Lower leg skin (tissue), 4 donors: ENCODE measurements at regions not wholly inside any gene's neighbourhood (a gene's known extent, or its start where the extent isn't known, plus 50 kb on each side); places are given as distances from the start of the nearest gene placed in this dataset.
A peak's percentile ranks its signal among the peaks of the same experiment; 100 is the strongest.

ENCODE experiments used
- DNase-seq, 2 donors: peaks; one replicate each; pipeline ENCODE4 v3.0.0-alpha.2; 2019; ENCODE audit warnings: low spot score in 2 of 2
- H3K4me3 ChIP-seq: fragments of 200-600 bp; sonication (generic); 2 replicates; pipeline ENCODE4 v1.5.1; 2017; ENCODE audit warnings: mild to moderate bottlenecking, low read depth; ENCODE audit not compliant: poor library complexity, severe bottlenecking
- POLR2A ChIP-seq, 2 donors: fragments of 450-650 bp; IDR thresholded peaks; one replicate each; pipeline ENCODE4 v1.6.1; 2016 to 2017; ENCODE audit warnings: antibody characterized with exemption in 2 of 2, mild to moderate bottlenecking in 1 of 2, moderate library complexity in 1 of 2
- WGBS, 2 donors: methylation state at CpG; one replicate each; pipeline ENCODE4 v1.1.5; 2018; 5-methylcytosine and 5-hydroxymethylcytosine counted together
- intact Hi-C: fragments of 100-400 bp; cut with DNase I; formaldehyde crosslinking; loops from one replicate; pipeline ENCODE4 v1.15.0; 2023; ENCODE audit warnings: low total_unique reads
- TF ChIP-seq, protein P1 (sequence below), 3 donors: fragments of 450-650 bp; IDR thresholded peaks; one replicate each; pipeline ENCODE4 v1.5.1; 2016; ENCODE audit warnings: antibody characterized with exemption in 3 of 3, mild to moderate bottlenecking in 3 of 3, moderate library complexity in 2 of 3

DNA sequence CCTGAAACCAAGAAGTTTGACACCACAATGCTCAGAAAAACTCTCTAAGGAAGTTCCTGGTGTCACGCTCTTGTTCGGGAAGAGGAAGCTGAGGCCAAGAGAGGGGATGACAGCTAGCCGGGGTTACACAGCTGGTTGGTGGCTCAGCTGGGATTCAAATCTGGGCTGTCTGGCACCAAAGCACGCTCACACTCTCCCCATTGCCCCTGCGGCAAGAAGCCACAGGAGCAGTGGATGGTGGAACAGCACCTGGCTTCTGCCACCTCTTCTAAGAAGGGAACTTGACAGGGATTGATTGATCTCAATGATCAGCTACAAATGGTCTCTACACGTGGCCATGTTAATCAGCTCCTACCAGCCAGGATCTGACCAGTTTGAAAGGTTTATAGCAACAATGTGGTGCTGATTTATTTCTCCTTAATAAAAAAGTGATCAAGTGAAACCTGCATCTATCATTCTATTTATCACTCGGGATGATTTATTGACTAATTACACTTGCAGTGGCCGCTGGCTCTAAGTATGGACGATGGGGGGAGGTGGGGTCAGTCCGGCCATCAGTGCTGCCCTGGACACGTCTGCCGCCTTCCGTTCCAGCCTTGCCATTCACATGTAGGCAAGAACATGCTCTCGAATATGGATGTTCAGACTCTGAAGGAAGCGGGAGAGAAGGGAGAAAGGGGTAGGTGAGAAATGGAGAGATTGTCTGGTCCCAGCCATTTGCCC lies 71.9 kb upstream of the TOP1 start:
- DNase-seq = peak in 1 of 2 donors; percentile 76
- TF ChIP-seq, protein P1, sequence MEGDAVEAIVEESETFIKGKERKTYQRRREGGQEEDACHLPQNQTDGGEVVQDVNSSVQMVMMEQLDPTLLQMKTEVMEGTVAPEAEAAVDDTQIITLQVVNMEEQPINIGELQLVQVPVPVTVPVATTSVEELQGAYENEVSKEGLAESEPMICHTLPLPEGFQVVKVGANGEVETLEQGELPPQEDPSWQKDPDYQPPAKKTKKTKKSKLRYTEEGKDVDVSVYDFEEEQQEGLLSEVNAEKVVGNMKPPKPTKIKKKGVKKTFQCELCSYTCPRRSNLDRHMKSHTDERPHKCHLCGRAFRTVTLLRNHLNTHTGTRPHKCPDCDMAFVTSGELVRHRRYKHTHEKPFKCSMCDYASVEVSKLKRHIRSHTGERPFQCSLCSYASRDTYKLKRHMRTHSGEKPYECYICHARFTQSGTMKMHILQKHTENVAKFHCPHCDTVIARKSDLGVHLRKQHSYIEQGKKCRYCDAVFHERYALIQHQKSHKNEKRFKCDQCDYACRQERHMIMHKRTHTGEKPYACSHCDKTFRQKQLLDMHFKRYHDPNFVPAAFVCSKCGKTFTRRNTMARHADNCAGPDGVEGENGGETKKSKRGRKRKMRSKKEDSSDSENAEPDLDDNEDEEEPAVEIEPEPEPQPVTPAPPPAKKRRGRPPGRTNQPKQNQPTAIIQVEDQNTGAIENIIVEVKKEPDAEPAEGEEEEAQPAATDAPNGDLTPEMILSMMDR (IDR thresholded peaks at IDR 0.05) = no peak
- no peak for TF ChIP-seq POLR2A (IDR thresholded peaks at IDR 0.05)
- intact Hi-C loops = loop anchor here (5.0 kb wide), 1 partner anchor 1064 kb away; no protein-coding TSS in a partner anchor
- WGBS, 2 donors = 54 to 56% methylated on average over 15 of the region's 15 CpGs
- H3K4me3 ChIP-seq = no peak overlapping the region

DNA sequence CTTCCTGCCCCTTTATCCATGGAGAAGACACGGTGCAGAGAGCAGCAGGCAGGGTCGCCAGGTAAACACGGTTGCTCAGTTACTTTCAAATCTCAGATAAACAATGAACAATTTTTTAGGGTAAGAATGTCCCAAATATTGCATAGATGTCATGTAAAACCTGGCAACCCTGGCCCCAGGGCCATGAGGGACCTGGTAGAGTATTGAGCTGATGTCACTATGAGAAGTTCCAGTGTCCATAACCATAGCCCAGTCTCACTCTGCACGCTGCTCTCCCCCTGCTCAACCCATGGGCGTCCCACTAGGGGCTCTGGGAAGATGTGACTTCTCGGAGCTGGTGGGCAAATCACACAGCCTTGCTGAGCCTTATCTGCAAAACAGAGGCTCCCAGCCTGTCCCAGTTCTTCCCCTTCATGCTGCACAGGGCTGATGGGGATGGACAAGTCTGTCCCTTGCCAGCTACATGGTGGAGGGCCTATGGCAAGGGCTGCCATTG lies 71.3 kb upstream of the TOP1 start:
- intact Hi-C loops = loop anchor here (5.0 kb wide), 1 partner anchor 1065 kb away; no protein-coding TSS in a partner anchor
- TF ChIP-seq, protein P1 (IDR thresholded peaks at IDR 0.05) = no peak
- no peak for TF ChIP-seq POLR2A (IDR thresholded peaks at IDR 0.05)
- 89% methylated on average over 6 of the region's 6 CpGs for WGBS, 2 donors
- DNase-seq = no peak
- H3K4me3 ChIP-seq = no peak overlapping the region

DNA sequence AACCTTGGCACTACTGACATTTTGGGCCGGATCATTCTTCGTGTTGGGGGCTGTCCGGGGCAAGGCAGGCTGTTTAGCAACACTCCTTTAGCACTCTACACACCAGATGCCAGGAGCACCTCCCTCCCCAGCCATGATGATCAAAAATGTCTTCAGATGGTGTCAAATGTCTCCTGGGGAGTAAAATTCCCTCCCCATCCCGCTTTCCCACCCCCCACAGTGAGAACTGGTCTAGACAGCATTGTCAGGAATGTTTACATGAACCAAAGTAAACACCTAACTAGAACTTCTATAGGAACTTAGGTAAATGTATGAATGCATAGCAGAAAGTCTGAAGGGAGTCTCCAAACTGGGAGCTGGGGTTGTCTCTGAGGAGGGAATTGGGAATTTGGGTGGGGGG lies 70.0 kb upstream of the TOP1 start:
- DNase-seq = peak in 1 of 2 donors; percentile 57
- 50 to 68% methylated on average over 4 of the region's 4 CpGs for WGBS, 2 donors

DNA sequence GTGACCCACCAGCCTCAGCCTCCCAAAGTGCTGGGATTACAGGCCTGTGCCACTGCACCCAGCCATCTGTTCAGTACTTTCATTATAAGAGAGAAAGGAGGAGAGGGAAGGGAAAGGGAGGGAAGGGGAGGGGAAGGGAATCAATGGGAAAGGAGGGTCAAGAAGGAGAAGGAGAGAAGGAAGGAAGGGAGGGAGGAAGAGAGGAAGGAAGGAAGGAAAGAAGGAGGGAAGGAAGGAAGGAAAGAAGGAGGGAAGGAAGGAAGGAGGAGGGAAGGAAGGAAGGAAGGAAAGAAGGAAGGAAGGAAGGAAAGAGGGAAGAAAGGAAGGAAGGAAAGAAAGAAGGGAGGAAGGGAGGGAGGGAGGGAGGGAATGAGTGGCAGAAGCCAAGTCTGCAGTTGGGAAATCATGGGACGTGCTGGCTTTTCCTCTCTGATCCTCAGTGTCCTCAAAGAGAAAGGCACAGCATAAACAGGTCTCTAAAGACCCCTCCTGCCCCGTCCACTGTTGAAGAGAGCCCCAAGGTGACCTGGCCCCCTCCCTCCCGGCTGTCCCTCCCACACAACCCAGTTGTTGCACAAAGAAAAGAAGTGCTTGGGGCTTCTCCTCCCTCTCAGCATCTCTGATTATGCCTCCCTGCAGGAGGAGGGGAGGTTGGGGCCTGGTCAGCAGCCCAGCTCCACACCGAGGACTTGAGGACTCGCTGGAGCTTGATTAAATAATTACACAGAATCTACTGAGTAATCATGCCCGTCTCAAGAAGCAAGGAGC lies 69.1 kb upstream of the TOP1 start:
- H3K4me3 ChIP-seq = no peak overlapping the region
- TF ChIP-seq POLR2A (IDR thresholded peaks at IDR 0.05) = no peak
- TF ChIP-seq, protein P1 (IDR thresholded peaks at IDR 0.05) = no peak
- DNase-seq = peak in 1 of 2 donors; percentile 53
- WGBS, 2 donors = 65 to 81% methylated on average over 6 of the region's 6 CpGs
- intact Hi-C loops = loop anchor here (5.0 to 10.0 kb wide), 3 partner anchors 1067 to 1905 kb away; no protein-coding TSS in a partner anchor

More for the DNA sequence above, 70.0 kb upstream of the TOP1 start:
- TF ChIP-seq, protein P1 (IDR thresholded peaks at IDR 0.05) = no peak
- TF ChIP-seq POLR2A (IDR thresholded peaks at IDR 0.05) = no peak
- intact Hi-C loops = loop anchor here (5.0 kb wide), 1 partner anchor 1066 kb away; no protein-coding TSS in a partner anchor
- no peak overlapping the region for H3K4me3 ChIP-seq

DNA sequence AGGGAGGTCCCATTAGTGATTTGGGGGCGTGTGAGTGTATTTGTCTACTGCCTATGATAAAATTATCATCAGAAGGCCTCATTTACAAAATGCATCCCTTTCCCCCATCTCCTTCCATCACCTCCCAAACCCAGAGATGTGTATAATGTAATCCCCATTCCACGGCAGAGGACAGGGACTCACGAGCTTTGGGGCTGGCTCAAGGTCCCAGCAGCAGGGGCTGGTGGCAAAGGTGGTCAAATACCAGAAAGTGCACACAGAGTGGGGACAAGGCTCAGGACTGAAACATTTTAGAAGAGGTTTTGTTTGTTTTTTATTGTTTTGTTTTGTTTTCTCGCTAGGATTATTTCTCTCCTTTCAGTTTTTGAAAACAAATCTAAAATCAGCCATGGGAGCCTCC lies 68.5 kb upstream of the TOP1 start:
- 76 to 81% methylated on average over 4 of the region's 4 CpGs for WGBS, 2 donors
- no peak overlapping the region for H3K4me3 ChIP-seq
- DNase-seq = peak in 1 of 2 donors; percentile 58
- TF ChIP-seq POLR2A (IDR thresholded peaks at IDR 0.05) = no peak
- TF ChIP-seq, protein P1 (IDR thresholded peaks at IDR 0.05) = no peak
- intact Hi-C loops = loop anchor here (10.0 kb wide), 2 partner anchors 1695 to 1905 kb away; no protein-coding TSS in a partner anchor
